HEK293 (cell line): ENCODE measurements at regions not wholly inside any gene's neighbourhood (a gene's known extent, or its start where the extent isn't known, plus 50 kb on each side); places are given as distances from the start of the nearest gene placed in this dataset.

Experiments used
- CTCF ChIA-PET: fragments of 350-600 bp; formaldehyde crosslinking; extraction: SDS; loops from one replicate; lab custom pipeline; 2021; ENCODE audit warnings: antibody characterized with exemption; lab: Yijun Ruan, JAX
- POLR2A ChIA-PET: fragments of 300-600 bp; formaldehyde crosslinking; extraction: SDS; loops from one replicate; lab custom pipeline; 2020; ENCODE audit warnings: antibody characterized with exemption, inconsistent platforms; lab: Yijun Ruan, JAX
- H3K27ac ChIP-seq: fragments of 200-500 bp; sonication (Bioruptor generic); 2 replicates; pipeline ENCODE4 v1.5.1; 2014; ENCODE audit warnings: low read depth, low read length, control low read depth, inconsistent platforms; ENCODE audit errors: extremely low read depth
- H3K36me3 ChIP-seq, 2 experiments: fragments of 200-500 bp in 1 of 2; sonication (Bioruptor generic) in 1 of 2; 1 replicate in 1 of 2; 2 replicates in 1 of 2; pipeline ENCODE4 v1.5.1; 2014 to 2017; ENCODE audit warnings: inconsistent platforms in 2 of 2, low read length in 2 of 2; ENCODE audit not compliant: control insufficient read depth in 2 of 2, insufficient read depth in 1 of 2
- H3K4me1 ChIP-seq: fragments of 200-500 bp; sonication (Bioruptor generic); 2 replicates; pipeline ENCODE4 v1.5.1; 2014; ENCODE audit warnings: mild to moderate bottlenecking, low read length, inconsistent platforms; ENCODE audit not compliant: control insufficient read depth, insufficient read depth
- H3K4me3 ChIP-seq: 2 replicates; pipeline ENCODE4 v1.5.1; 2011; ENCODE audit warnings: low read depth, mild to moderate bottlenecking, control low read depth, low read length, moderate library complexity
- H3K9me3 ChIP-seq: fragments of 200-500 bp; sonication (Bioruptor generic); 2 replicates; pipeline ENCODE4 v1.5.1; 2014; ENCODE audit warnings: low read depth, low read length, inconsistent platforms; ENCODE audit not compliant: control insufficient read depth, insufficient read depth
- GFI1B ChIP-seq: fragments of 450-650 bp; formaldehyde crosslinking; IDR thresholded peaks from 2 replicates; pipeline ENCODE4 v1.5.1; 2016; ENCODE audit warnings: missing biosample characterization, missing genetic modification characterization
- PRDM1 ChIP-seq: fragments of 450-650 bp; formaldehyde crosslinking; IDR thresholded peaks from 2 replicates; pipeline ENCODE4; 2016; ENCODE audit warnings: missing biosample characterization, missing genetic modification characterization
- SCRT2 ChIP-seq: fragments of 450-650 bp; formaldehyde crosslinking; IDR thresholded peaks from 2 replicates; pipeline ENCODE4 v1.5.1; 2016; ENCODE audit warnings: missing biosample characterization, missing genetic modification characterization
- YY1 ChIP-seq: fragments of 450-650 bp; formaldehyde crosslinking; IDR thresholded peaks from 2 replicates; pipeline ENCODE4 v1.5.1; 2018; ENCODE audit warnings: missing biosample characterization, missing genetic modification characterization
- ZBTB1 ChIP-seq: fragments of 450-650 bp; formaldehyde crosslinking; IDR thresholded peaks from 2 replicates; pipeline ENCODE4 v1.5.1; 2016; ENCODE audit warnings: missing biosample characterization, missing genetic modification characterization
- ZBTB20 ChIP-seq: fragments of 450-650 bp; formaldehyde crosslinking; IDR thresholded peaks from 2 replicates; pipeline ENCODE4 v1.5.1; 2016; ENCODE audit warnings: missing biosample characterization, missing genetic modification characterization
- ZBTB48 ChIP-seq: fragments of 450-650 bp; formaldehyde crosslinking; IDR thresholded peaks from 2 replicates; pipeline ENCODE4 v1.5.1; 2016; ENCODE audit warnings: missing biosample characterization, missing genetic modification characterization
- ZNF10 ChIP-seq: fragments of 450-650 bp; formaldehyde crosslinking; IDR thresholded peaks from 2 replicates; pipeline ENCODE4 v1.5.1; 2017; ENCODE audit warnings: missing biosample characterization, missing genetic modification characterization
- ZNF133 ChIP-seq: fragments of 450-650 bp; formaldehyde crosslinking; IDR thresholded peaks from 2 replicates; pipeline ENCODE4 v1.5.1; 2016; ENCODE audit warnings: missing biosample characterization, missing genetic modification characterization
- ZNF138 ChIP-seq: fragments of 450-650 bp; formaldehyde crosslinking; IDR thresholded peaks from 2 replicates; pipeline ENCODE4 v1.5.1; 2016; ENCODE audit warnings: missing biosample characterization, missing genetic modification characterization, borderline replicate concordance
- ZNF157 ChIP-seq: fragments of 450-650 bp; formaldehyde crosslinking; IDR thresholded peaks from 2 replicates; pipeline ENCODE4 v1.5.1; 2016; ENCODE audit warnings: missing biosample characterization, missing genetic modification characterization
- ZNF211 ChIP-seq: fragments of 450-650 bp; formaldehyde crosslinking; IDR thresholded peaks from 2 replicates; pipeline ENCODE4 v1.5.1; 2016; ENCODE audit warnings: low read depth, missing biosample characterization, missing genetic modification characterization
- ZNF23 ChIP-seq: fragments of 450-650 bp; formaldehyde crosslinking; IDR thresholded peaks from 2 replicates; pipeline ENCODE4 v1.5.1; 2016; ENCODE audit warnings: missing biosample characterization, missing genetic modification characterization, borderline replicate concordance
- ZNF274 ChIP-seq, 2 experiments: fragments of 200-500 bp in 1 of 2; fragments of 450-650 bp in 1 of 2; sonication (Bioruptor generic) in 1 of 2; formaldehyde crosslinking in 1 of 2; IDR thresholded peaks; 2 replicates each; pipeline versions ENCODE4 v1.5.1 to v1.6.1; 2014 to 2016; ENCODE audit warnings: borderline replicate concordance in 1 of 2, inconsistent platforms in 1 of 2, low read length in 1 of 2, missing biosample characterization in 1 of 2, missing genetic modification characterization in 1 of 2
- ZNF366 ChIP-seq: fragments of 450-650 bp; formaldehyde crosslinking; conservative IDR thresholded peaks from 2 replicates; pipeline ENCODE4 v1.5.1; 2016; ENCODE audit warnings: missing biosample characterization, missing genetic modification characterization
- ZNF423 ChIP-seq: fragments of 450-650 bp; formaldehyde crosslinking; IDR thresholded peaks from 2 replicates; pipeline ENCODE4 v1.5.1; 2016; ENCODE audit warnings: missing biosample characterization, missing genetic modification characterization
- ZNF488 ChIP-seq: fragments of 450-650 bp; formaldehyde crosslinking; IDR thresholded peaks from 2 replicates; pipeline ENCODE4 v1.5.1; 2016; ENCODE audit warnings: missing biosample characterization, missing genetic modification characterization
- ZNF555 ChIP-seq: fragments of 450-650 bp; formaldehyde crosslinking; conservative IDR thresholded peaks from 2 replicates; pipeline ENCODE4 v1.5.1; 2017; ENCODE audit warnings: missing biosample characterization, mild to moderate bottlenecking, missing genetic modification characterization, inconsistent platforms
- ZNF571 ChIP-seq: fragments of 450-650 bp; formaldehyde crosslinking; IDR thresholded peaks from 2 replicates; pipeline ENCODE4 v1.5.0; 2017; ENCODE audit warnings: missing biosample characterization, missing genetic modification characterization
- ZNF621 ChIP-seq: fragments of 450-650 bp; formaldehyde crosslinking; IDR thresholded peaks from 2 replicates; pipeline ENCODE4 v1.5.1; 2017; ENCODE audit warnings: missing biosample characterization, missing genetic modification characterization
- ZSCAN16 ChIP-seq: fragments of 450-650 bp; formaldehyde crosslinking; IDR thresholded peaks from 2 replicates; pipeline ENCODE4 v1.5.1; 2016; ENCODE audit warnings: missing biosample characterization, missing genetic modification characterization
- ZSCAN30 ChIP-seq: fragments of 450-650 bp; IDR thresholded peaks from 2 replicates; pipeline ENCODE4 v1.5.1; 2018; ENCODE audit warnings: missing biosample characterization, mild to moderate bottlenecking, missing genetic modification characterization, moderate library complexity
- TF ChIP-seq, protein P1 (sequence below): fragments of 450-650 bp; IDR thresholded peaks from 2 replicates; pipeline ENCODE4 v1.5.1; 2018; ENCODE audit warnings: missing biosample characterization, mild to moderate bottlenecking, missing genetic modification characterization
- TF ChIP-seq, protein P2 (sequence below): fragments of 450-650 bp; formaldehyde crosslinking; IDR thresholded peaks from 2 replicates; pipeline ENCODE4 v1.5.1; 2016; ENCODE audit warnings: missing biosample characterization, missing genetic modification characterization
- TF ChIP-seq, protein P3 (sequence below): fragments of 450-650 bp; IDR thresholded peaks from 2 replicates; pipeline ENCODE4 v1.5.1; 2018; ENCODE audit warnings: missing biosample characterization, missing genetic modification characterization

DNA sequence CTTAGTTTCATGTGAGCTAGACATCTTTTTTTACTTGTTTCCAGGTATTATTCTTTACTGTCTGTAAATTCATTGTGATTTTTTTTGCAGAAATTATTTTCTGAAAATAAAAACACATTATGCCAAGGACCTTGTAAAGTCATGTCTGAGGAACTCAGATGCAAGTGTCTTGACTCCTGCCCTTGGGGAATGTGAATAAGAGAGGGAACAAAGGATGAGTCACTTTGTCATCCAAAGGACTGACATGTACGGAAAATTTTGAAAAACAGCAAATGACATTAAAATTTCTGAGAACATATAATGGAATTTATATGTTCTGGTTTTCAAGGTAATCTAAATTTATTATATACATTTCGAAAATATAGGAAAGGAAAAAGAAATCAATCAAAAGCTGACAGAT is 660.4 kb downstream of the CD109 start:
- POLR2A ChIA-PET = no interaction called here
- Histone ChIP-seq H3K27ac (no peak overlapping the region), H3K36me3 (no peaks in the 10 kb centered on the region), H3K4me3 (no peak overlapping the region)
- TF ChIP-seq ZNF138 (tag by site-specific recombination) (no peak), ZNF366 (tag by site-specific recombination) (no peak), ZNF555 (no peak), ZSCAN30 (tag by site-specific recombination) (no peak), ZNF423 (tag by site-specific recombination) (no peak), ZNF621 (tag by site-specific recombination) (no peak)
- TF ChIP-seq, all 188 proteins: peak for 0
- H3K9me3 ChIP-seq = no peaks in the 10 kb centered on the region
- H3K4me1 ChIP-seq = no peaks in the 10 kb centered on the region
- CTCF ChIA-PET = interaction anchor here (0.6 kb wide), 1 partner anchor 24 kb away, joined by 3 read pairs; no protein-coding TSS in a partner anchor

DNA sequence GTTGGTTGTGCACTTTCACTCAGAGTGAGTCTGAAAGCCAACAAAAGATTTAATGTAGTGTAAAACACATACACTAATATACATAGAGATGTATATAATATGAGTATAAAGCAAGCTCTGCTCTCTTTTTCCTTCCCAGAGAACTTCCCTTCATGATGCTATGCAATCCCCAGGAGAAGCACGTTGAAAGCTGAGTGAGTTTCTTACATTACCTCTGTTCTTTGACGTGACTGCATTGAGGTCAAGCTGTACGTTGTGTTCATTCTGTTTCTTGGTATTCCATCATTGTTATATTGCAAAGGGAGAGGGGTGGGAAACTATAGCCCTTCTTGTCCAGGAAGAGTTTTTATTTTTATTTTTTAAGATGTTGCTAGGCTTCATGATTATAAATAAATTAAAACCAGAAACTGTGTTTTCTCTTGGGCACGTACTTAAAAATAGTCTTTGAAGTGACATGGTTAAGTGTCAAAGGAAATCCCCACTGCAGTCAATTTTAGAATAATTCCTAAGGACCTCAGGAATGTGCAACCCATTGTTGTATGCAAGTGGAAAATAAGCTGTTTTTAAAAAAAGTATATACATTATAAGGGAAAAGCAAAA is 651.0 kb downstream of the CD109 start:
- no peak overlapping the region for H3K27ac ChIP-seq
- ChIA-PET POLR2A (no interaction called here), CTCF (no interaction called here)
- TF ChIP-seq ZNF211 (tag by site-specific recombination) = no peak
- no peak for TF ChIP-seq ZNF23
- no peak for TF ChIP-seq ZNF571
- TF ChIP-seq ZSCAN16 = no peak
- no peak for TF ChIP-seq ZBTB20 (tag by site-specific recombination)
- TF ChIP-seq, protein P1, sequence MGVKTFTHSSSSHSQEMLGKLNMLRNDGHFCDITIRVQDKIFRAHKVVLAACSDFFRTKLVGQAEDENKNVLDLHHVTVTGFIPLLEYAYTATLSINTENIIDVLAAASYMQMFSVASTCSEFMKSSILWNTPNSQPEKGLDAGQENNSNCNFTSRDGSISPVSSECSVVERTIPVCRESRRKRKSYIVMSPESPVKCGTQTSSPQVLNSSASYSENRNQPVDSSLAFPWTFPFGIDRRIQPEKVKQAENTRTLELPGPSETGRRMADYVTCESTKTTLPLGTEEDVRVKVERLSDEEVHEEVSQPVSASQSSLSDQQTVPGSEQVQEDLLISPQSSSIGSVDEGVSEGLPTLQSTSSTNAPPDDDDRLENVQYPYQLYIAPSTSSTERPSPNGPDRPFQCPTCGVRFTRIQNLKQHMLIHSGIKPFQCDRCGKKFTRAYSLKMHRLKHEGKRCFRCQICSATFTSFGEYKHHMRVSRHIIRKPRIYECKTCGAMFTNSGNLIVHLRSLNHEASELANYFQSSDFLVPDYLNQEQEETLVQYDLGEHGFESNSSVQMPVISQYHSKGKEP (tag by site-specific recombination) = no peak
- TF ChIP-seq ZNF555 = no peak
- H3K4me1 ChIP-seq = no peaks in the 10 kb centered on the region
- no peaks in the 10 kb centered on the region for H3K9me3 ChIP-seq
- H3K4me3 ChIP-seq = no peak overlapping the region
- no peaks in the 10 kb centered on the region for H3K36me3 ChIP-seq

GRCh38 chr6:74343804-74344203 is 647.8 kb downstream of the CD109 start:
- Histone ChIP-seq H3K36me3 (no peaks in the 10 kb centered on the region), H3K9me3 (no peaks in the 10 kb centered on the region)
- no peak for TF ChIP-seq YY1 (tag by site-specific recombination)
- TF ChIP-seq, protein P2, sequence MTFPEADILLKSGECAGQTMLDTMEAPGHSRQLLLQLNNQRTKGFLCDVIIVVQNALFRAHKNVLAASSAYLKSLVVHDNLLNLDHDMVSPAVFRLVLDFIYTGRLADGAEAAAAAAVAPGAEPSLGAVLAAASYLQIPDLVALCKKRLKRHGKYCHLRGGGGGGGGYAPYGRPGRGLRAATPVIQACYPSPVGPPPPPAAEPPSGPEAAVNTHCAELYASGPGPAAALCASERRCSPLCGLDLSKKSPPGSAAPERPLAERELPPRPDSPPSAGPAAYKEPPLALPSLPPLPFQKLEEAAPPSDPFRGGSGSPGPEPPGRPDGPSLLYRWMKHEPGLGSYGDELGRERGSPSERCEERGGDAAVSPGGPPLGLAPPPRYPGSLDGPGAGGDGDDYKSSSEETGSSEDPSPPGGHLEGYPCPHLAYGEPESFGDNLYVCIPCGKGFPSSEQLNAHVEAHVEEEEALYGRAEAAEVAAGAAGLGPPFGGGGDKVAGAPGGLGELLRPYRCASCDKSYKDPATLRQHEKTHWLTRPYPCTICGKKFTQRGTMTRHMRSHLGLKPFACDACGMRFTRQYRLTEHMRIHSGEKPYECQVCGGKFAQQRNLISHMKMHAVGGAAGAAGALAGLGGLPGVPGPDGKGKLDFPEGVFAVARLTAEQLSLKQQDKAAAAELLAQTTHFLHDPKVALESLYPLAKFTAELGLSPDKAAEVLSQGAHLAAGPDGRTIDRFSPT (tag by site-specific recombination) = no peak
- no peak for TF ChIP-seq GFI1B
- TF ChIP-seq ZNF10 (tag by site-specific recombination) = no peak
- no peak for TF ChIP-seq ZNF274 (IDR thresholded peaks at IDR 0.05; ENCODE audit: low read length)
- TF ChIP-seq ZNF274 (tag by site-specific recombination; IDR thresholded peaks at IDR 0.05; ENCODE audit: borderline replicate concordance) = no peak
- no peak for TF ChIP-seq ZNF488 (tag by site-specific recombination)
- TF ChIP-seq ZNF133 (tag by site-specific recombination) = no peak
- TF ChIP-seq ZNF23 = no peak
- no peak for TF ChIP-seq ZBTB48 (tag by site-specific recombination)
- TF ChIP-seq, protein P3, sequence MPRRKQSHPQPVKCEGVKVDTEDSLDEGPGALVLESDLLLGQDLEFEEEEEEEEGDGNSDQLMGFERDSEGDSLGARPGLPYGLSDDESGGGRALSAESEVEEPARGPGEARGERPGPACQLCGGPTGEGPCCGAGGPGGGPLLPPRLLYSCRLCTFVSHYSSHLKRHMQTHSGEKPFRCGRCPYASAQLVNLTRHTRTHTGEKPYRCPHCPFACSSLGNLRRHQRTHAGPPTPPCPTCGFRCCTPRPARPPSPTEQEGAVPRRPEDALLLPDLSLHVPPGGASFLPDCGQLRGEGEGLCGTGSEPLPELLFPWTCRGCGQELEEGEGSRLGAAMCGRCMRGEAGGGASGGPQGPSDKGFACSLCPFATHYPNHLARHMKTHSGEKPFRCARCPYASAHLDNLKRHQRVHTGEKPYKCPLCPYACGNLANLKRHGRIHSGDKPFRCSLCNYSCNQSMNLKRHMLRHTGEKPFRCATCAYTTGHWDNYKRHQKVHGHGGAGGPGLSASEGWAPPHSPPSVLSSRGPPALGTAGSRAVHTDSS (tag by site-specific recombination) = no peak
- no peak for TF ChIP-seq ZBTB1 (tag by site-specific recombination)
- no peak for TF ChIP-seq ZNF157
- TF ChIP-seq SCRT2 (tag by site-specific recombination) = no peak
- TF ChIP-seq PRDM1 (tag by site-specific recombination) = no peak
- TF ChIP-seq, all 188 proteins: peak for 0
- ChIA-PET POLR2A (no interaction called here), CTCF (interaction anchor here (0.6 to 2.6 kb wide), 7 partner anchors 32 to 867 kb away, joined by 3 to 14 read pairs (median 3); no protein-coding TSS in a partner anchor)
- Histone ChIP-seq H3K4me3 (no peak overlapping the region), H3K4me1 (no peaks in the 10 kb centered on the region), H3K27ac (no peak overlapping the region)
